ENCODE measurements at regions not wholly inside any gene's neighbourhood (a gene's known extent, or its start where the extent isn't known, plus 50 kb on each side); places are given as distances from the start of the nearest gene placed in this dataset.

GRCh38 chr14:22159099-22159498 is 429.9 kb downstream of the DAD1 start:
- DNase-seq (ENCODE audit: low read depth in 1 of 2, low spot score in 1 of 2) (no peak), FAIRE-seq (no peak), ATAC-seq (no peak)
- ChIA-PET CTCF (interaction anchor here (1.0 kb wide), 1 partner anchor 8 kb away, joined by 3 read pairs; no protein-coding TSS in a partner anchor), POLR2A (no interaction called here)
- 21% methylated on average over 3 of the region's 3 CpGs for WGBS (ENCODE audit: missing lambda C conversion rate)
- no peak overlapping the region for H3K27ac ChIP-seq
- no peak overlapping the region for H3K4me3 ChIP-seq
- no peak overlapping the region for H3K4me2 ChIP-seq
- no peaks in the 10 kb centered on the region for H3K4me1 ChIP-seq
- no peaks in the 10 kb centered on the region for H3K9me3 ChIP-seq
- TF ChIP-seq TP53 (CRISPR knock-in tag; IDR thresholded peaks at IDR 0.05) = no peak
- no peak for TF ChIP-seq HES2 (IDR thresholded peaks at IDR 0.05)
- no peak for TF ChIP-seq POLR2AphosphoS2 (conservative IDR thresholded peaks at IDR 0.05; ENCODE audit: low read length)
- TF ChIP-seq RAD21 (conservative IDR thresholded peaks at IDR 0.05 in 1 of 2, IDR thresholded peaks at IDR 0.05 in 1 of 2) = no peak
- no peak for TF ChIP-seq REST (IDR thresholded peaks at IDR 0.05)
- TF ChIP-seq RARB (CRISPR knock-in tag; IDR thresholded peaks at IDR 0.05) = no peak
- no peak for TF ChIP-seq CHD2 (IDR thresholded peaks at IDR 0.05; ENCODE audit: low read length, partially characterized antibody)
- no peak for TF ChIP-seq ZNF302 (CRISPR knock-in tag; IDR thresholded peaks at IDR 0.05)
- no peak for TF ChIP-seq EHF (CRISPR knock-in tag; IDR thresholded peaks at IDR 0.05)
- no peak for TF ChIP-seq HEYL (CRISPR knock-in tag; IDR thresholded peaks at IDR 0.05)
- no peak for TF ChIP-seq NR3C1 (IDR thresholded peaks at IDR 0.05)
- no peak for TF ChIP-seq HOXB13 (CRISPR knock-in tag; IDR thresholded peaks at IDR 0.05; ENCODE audit: low read depth)
- TF ChIP-seq MAZ (IDR thresholded peaks at IDR 0.05; ENCODE audit: borderline replicate concordance, low read depth, low read length) = no peak
- TF ChIP-seq JUN (IDR thresholded peaks at IDR 0.05) = no peak

GRCh38 chr14:22158560-22158959 is 430.5 kb downstream of the DAD1 start:
- H3K4me2 ChIP-seq = no peak overlapping the region
- ChIA-PET POLR2A (no interaction called here), CTCF (interaction anchor here (1.0 kb wide), 1 partner anchor 8 kb away, joined by 3 read pairs; no protein-coding TSS in a partner anchor)
- 14% methylated on average over 1 of the region's 1 CpG for WGBS (ENCODE audit: missing lambda C conversion rate)
- no peaks in the 10 kb centered on the region for H3K4me1 ChIP-seq
- no peak for TF ChIP-seq RNF2 (IDR thresholded peaks at IDR 0.05; ENCODE audit: borderline replicate concordance, low read depth)
- TF ChIP-seq EHF (CRISPR knock-in tag; IDR thresholded peaks at IDR 0.05) = no peak
- TF ChIP-seq CBX2 (IDR thresholded peaks at IDR 0.05; ENCODE audit: borderline replicate concordance, low read depth) = no peak
- TF ChIP-seq CHD4 (IDR thresholded peaks at IDR 0.05; ENCODE audit: borderline replicate concordance) = no peak
- no peak for TF ChIP-seq FOSL2 (IDR thresholded peaks at IDR 0.05)
- TF ChIP-seq FOSL2 (CRISPR knock-in tag; IDR thresholded peaks at IDR 0.05) = no peak
- no peak for TF ChIP-seq NFE2L2 (conservative IDR thresholded peaks at IDR 0.05; ENCODE audit: low read length)
- no peak for TF ChIP-seq POLR2A (IDR thresholded peaks at IDR 0.05; ENCODE audit: low read length)
- no peak for TF ChIP-seq ZFP36 (IDR thresholded peaks at IDR 0.05; ENCODE audit: borderline replicate concordance, partially characterized antibody)
- TF ChIP-seq FOSB (CRISPR knock-in tag; IDR thresholded peaks at IDR 0.05) = no peak
- no peak for TF ChIP-seq NPAS2 (CRISPR knock-in tag; IDR thresholded peaks at IDR 0.05; ENCODE audit: borderline replicate concordance)
- DNase-seq (ENCODE audit: low read depth in 1 of 2, low spot score in 1 of 2) (no peak), ATAC-seq (no peak), FAIRE-seq (no peak)
- no peak overlapping the region for H3K27ac ChIP-seq
- no peak overlapping the region for H3K4me3 ChIP-seq
- no peaks in the 10 kb centered on the region for H3K9me3 ChIP-seq
